Heart right ventricle (tissue), 16 donors: ENCODE measurements at regions not wholly inside any gene's neighbourhood (a gene's known extent, or its start where the extent isn't known, plus 50 kb on each side); places are given as distances from the start of the nearest gene placed in this dataset.

Source experiments
- ATAC-seq, 8 donors: fragments of 200-7000 bp; cut with Tn5 transposase; one replicate each; pipeline ENCODE4 v1.9.1; 2020; ENCODE audit warnings: mild to moderate bottlenecking in 8 of 8, moderate library complexity in 8 of 8, moderate number of reproducible peaks in 1 of 8
- DNase-seq, 2 donors: peaks; one replicate each; pipeline ENCODE4 v3.0.0-alpha.2; 2020
- H3K27ac ChIP-seq, 10 donors: fragments of 200-600 bp; sonication (generic) in 2 of 10; one replicate each; pipeline versions ENCODE4 v1.5.0 to v1.8.0; 2020 to 2022; ENCODE audit warnings: mild to moderate bottlenecking in 3 of 10
- H3K27me3 ChIP-seq, 7 donors: fragments of 200-600 bp; one replicate each; pipeline ENCODE4 v1.8.0; 2021 to 2022; ENCODE audit warnings: mild to moderate bottlenecking in 2 of 7
- H3K36me3 ChIP-seq, 9 donors: fragments of 200-600 bp; sonication (generic) in 1 of 9; one replicate each; pipeline versions ENCODE4 v1.5.0 to v1.8.0; 2020 to 2022; ENCODE audit warnings: mild to moderate bottlenecking in 2 of 9
- H3K4me1 ChIP-seq, 9 donors: fragments of 200-600 bp; sonication (generic) in 1 of 9; one replicate each; pipeline versions ENCODE4 v1.5.0 to v1.8.0; 2020 to 2022; ENCODE audit warnings: mild to moderate bottlenecking in 4 of 9
- H3K4me3 ChIP-seq, 10 donors: fragments of 200-600 bp; sonication (generic) in 2 of 10; one replicate each; pipeline versions ENCODE4 v1.5.0 to v1.8.0; 2020 to 2022; ENCODE audit warnings: mild to moderate bottlenecking in 7 of 10, moderate library complexity in 2 of 10
- H3K9me3 ChIP-seq, 11 donors: fragments of 200-600 bp in 10 of 11; sonication (generic) in 2 of 11; one replicate each; pipeline versions ENCODE4 v1.5.0 to v1.8.0; 2013 to 2022; ENCODE audit warnings: mild to moderate bottlenecking in 2 of 11, control low read depth in 1 of 11, moderate library complexity in 1 of 11
- WGBS, 2 donors: extraction: QIAGEN DNeasy Blood & Tissue Kit; methylation state at CpG; one replicate each; pipeline ENCODE4 v1.1.7; 2013; ENCODE audit warnings: inconsistent platforms in 1 of 2; 5-methylcytosine and 5-hydroxymethylcytosine counted together
- intact Hi-C, 10 donors: fragments of 100-400 bp; cut with DNase I; formaldehyde crosslinking; loops; one replicate each; pipeline versions ENCODE4 v1.11.1 to v1.14.2; 2022
- TF ChIP-seq, protein P1 (sequence below), 9 donors: fragments of 200-600 bp; sonication (generic) in 2 of 9; IDR thresholded peaks; one replicate each; pipeline versions ENCODE4 v1.5.0 to v1.8.0; 2021 to 2022; ENCODE audit warnings: antibody characterized with exemption in 9 of 9, mild to moderate bottlenecking in 5 of 9, moderate library complexity in 1 of 9
- donor health status: Arrhythmogenic right ventricular cardiomyopathy.
- donor health status: ischemic (EF 13 %, LVEDD 7.1; RV severe dilation, severe dysfunction).
- donor health status: healthy with polysubstance abuse.
- donor health status: DM: no; HTN: yes; CAD: no.
- donor health status: DM: no; HTN: no; CAD: no.
- donor health status: ischemic (EF 25% LVEDD 6.9; RV normal size, moderate dysfunction).
- donor health status: ischemic (EF 25% LVEDD 5.7; RV mildly dilated, moderate dysfunction).
- donor health status: healthy.
- donor health status: DM: yes; HTN: yes; CAD: no.
- donor health status: Ischemic cardiomyopathy.
- donor health status: ischemic (EF 35%, LVEDD 5.7; RV mildly dilated, moderate dysfunction).
- donor health status: nonischemic (EF 11% LVEDD 7.7; RV severe dilation, severe dysfunction).
- donor health status: DM: yes; HTN: yes; CAD: no.
- donor health status: PGD.
- donor health status: ischemic (EF 29% LVEDD 5.4; RV normal size, mild dysfunction).
- donor health status: nonischemic (EF 23%, LVEDD 6.1; RV moderate dilation, normal function).

GRCh38 chr20:48090784-48091183 lies 305.5 kb upstream of the SULF2 start:
- WGBS, 2 donors: 84 to 87% methylated on average over 7 of the region's 7 CpGs
- intact Hi-C loops: no loop called here
- TF ChIP-seq, protein P1, sequence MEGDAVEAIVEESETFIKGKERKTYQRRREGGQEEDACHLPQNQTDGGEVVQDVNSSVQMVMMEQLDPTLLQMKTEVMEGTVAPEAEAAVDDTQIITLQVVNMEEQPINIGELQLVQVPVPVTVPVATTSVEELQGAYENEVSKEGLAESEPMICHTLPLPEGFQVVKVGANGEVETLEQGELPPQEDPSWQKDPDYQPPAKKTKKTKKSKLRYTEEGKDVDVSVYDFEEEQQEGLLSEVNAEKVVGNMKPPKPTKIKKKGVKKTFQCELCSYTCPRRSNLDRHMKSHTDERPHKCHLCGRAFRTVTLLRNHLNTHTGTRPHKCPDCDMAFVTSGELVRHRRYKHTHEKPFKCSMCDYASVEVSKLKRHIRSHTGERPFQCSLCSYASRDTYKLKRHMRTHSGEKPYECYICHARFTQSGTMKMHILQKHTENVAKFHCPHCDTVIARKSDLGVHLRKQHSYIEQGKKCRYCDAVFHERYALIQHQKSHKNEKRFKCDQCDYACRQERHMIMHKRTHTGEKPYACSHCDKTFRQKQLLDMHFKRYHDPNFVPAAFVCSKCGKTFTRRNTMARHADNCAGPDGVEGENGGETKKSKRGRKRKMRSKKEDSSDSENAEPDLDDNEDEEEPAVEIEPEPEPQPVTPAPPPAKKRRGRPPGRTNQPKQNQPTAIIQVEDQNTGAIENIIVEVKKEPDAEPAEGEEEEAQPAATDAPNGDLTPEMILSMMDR (IDR thresholded peaks at IDR 0.05): no peak
- Histone ChIP-seq H3K9me3 (no peaks in the 10 kb centered on the region), H3K27ac (no peak overlapping the region), H3K4me1 (no peaks in the 10 kb centered on the region), H3K4me3 (no peak overlapping the region), H3K27me3 (peaks cover 0 to 28% (median 11%) of the 10 kb centered on the region in 7 donors), H3K36me3 (no peaks in the 10 kb centered on the region)
- DNase-seq (no peak), ATAC-seq (no peak)

DNA sequence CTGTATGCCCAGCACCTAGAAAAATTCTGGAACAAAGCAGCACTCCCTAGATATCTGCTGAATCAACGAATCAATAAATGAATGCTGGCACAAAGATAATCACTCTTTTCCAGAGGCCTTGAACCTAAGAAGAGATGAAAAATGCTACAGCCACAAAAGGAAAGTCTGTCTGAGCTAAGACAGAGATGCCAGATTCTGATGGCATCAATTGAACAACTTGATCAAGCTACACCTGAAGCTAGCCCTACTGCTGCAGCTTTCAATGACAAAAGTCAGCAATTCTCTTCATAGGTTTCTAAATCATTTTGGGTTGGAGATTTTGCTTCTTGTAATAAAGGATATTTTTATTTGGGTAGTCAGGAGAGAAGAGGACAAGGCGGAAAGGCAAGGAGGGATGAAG lies 305.0 kb upstream of the SULF2 start:
- 91 to 95% methylated on average over 2 of the region's 2 CpGs for WGBS, 2 donors
- intact Hi-C loops: no loop called here
- no peak overlapping the region for H3K4me3 ChIP-seq
- no peak for DNase-seq
- ATAC-seq: no peak
- peaks cover 0 to 28% (median 11%) of the 10 kb centered on the region in 7 donors for H3K27me3 ChIP-seq
- H3K27ac ChIP-seq: no peak overlapping the region
- H3K4me1 ChIP-seq: no peaks in the 10 kb centered on the region
- H3K9me3 ChIP-seq: no peaks in the 10 kb centered on the region
- TF ChIP-seq, protein P1 (IDR thresholded peaks at IDR 0.05): no peak
- H3K36me3 ChIP-seq: no peaks in the 10 kb centered on the region

GRCh38 chr20:48080583-48080982 lies 295.3 kb upstream of the SULF2 start:
- ATAC-seq (no peak), DNase-seq (no peak)
- intact Hi-C loops: no loop called here
- TF ChIP-seq, protein P1 (IDR thresholded peaks at IDR 0.05): no peak
- 74 to 84% methylated on average over 2 of the region's 2 CpGs for WGBS, 2 donors
- Histone ChIP-seq H3K9me3 (peaks cover 0 to 7% (median 0%) of the 10 kb centered on the region in 11 donors), H3K27me3 (peaks cover 0 to 33% (median 18%) of the 10 kb centered on the region in 7 donors), H3K4me1 (no peaks in the 10 kb centered on the region), H3K4me3 (no peak overlapping the region), H3K27ac (no peak overlapping the region), H3K36me3 (no peaks in the 10 kb centered on the region)

- Histone ChIP-seq H3K27ac (no peak overlapping the region), H3K4me1 (no peaks in the 10 kb centered on the region), H3K36me3 (no peaks in the 10 kb centered on the region), H3K4me3 (no peak overlapping the region), H3K27me3 (peaks cover 0 to 41% (median 18%) of the 10 kb centered on the region in 7 donors), H3K9me3 (peaks cover 0 to under 1% (median 0%) of the 10 kb centered on the region in 11 donors)
- intact Hi-C loops: no loop called here
- no peak for DNase-seq
- 82 to 87% methylated on average over 5 of the region's 5 CpGs for WGBS, 2 donors
- TF ChIP-seq, protein P1 (IDR thresholded peaks at IDR 0.05): no peak
- no peak for ATAC-seq
These were observed 293.7 kb upstream of the SULF2 start for GRCh38 chr20:48079028-48079427.
